ENCODE measurements at regions not wholly inside any gene's neighbourhood (a gene's known extent, or its start where the extent isn't known, plus 50 kb on each side); places are given as distances from the start of the nearest gene placed in this dataset.

DNA sequence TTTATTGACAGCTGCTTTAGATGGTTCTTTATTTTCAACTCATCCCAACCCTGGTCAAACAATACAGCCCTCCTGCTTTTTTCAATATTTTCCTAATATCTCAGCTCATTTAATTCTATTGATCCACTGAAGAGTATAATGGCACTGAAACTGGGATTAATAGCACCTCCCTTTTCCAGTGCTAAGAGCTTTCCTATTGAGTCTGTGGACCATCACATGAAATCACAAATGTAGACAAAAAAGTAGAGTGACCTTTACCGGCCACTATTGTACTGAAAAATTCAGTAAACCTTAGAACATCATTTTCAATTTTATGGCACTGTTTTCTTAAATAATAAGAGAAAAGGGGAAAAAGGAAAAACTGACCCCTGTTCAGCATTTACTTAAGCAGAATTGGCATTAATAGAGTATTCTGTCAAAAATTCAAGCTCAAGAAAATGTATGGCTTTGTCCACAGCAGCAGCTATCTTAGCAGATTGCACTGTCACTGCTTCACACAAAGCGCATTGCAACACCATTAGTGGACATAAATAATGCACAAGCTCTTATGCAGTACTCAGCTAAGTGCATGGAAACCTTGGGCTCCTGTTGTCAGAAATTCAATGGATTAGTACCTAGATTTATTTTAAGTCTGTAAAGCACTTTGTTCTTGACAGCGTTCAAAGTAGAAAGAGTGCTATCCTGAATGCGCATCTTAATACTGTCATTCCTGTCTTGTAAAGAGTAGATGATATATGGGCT, 851.0 kb upstream of the KLHL1 start:
- TF ChIP-seq ZC3H10 (CRISPR knock-in tag; IDR thresholded peaks at IDR 0.05) = no peak
- TF ChIP-seq SNAI2 (CRISPR knock-in tag; IDR thresholded peaks at IDR 0.05) = no peak
- no peak for TF ChIP-seq ZFP3 (CRISPR knock-in tag; IDR thresholded peaks at IDR 0.05)
- TF ChIP-seq TCF4 (CRISPR knock-in tag; IDR thresholded peaks at IDR 0.05; ENCODE audit: borderline replicate concordance) = no peak
- no peak for TF ChIP-seq PPARA (CRISPR knock-in tag; IDR thresholded peaks at IDR 0.05; ENCODE audit: borderline replicate concordance)
- TF ChIP-seq ZNF70 (CRISPR knock-in tag; IDR thresholded peaks at IDR 0.05) = no peak
- TF ChIP-seq OSR1 (CRISPR knock-in tag; IDR thresholded peaks at IDR 0.05) = no peak
- TF ChIP-seq, protein P1, sequence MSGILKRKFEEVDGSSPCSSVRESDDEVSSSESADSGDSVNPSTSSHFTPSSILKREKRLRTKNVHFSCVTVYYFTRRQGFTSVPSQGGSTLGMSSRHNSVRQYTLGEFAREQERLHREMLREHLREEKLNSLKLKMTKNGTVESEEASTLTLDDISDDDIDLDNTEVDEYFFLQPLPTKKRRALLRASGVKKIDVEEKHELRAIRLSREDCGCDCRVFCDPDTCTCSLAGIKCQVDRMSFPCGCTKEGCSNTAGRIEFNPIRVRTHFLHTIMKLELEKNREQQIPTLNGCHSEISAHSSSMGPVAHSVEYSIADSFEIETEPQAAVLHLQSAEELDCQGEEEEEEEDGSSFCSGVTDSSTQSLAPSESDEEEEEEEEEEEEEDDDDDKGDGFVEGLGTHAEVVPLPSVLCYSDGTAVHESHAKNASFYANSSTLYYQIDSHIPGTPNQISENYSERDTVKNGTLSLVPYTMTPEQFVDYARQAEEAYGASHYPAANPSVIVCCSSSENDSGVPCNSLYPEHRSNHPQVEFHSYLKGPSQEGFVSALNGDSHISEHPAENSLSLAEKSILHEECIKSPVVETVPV (CRISPR knock-in tag; IDR thresholded peaks at IDR 0.05) = no peak
- TF ChIP-seq GLIS3 (CRISPR knock-in tag; IDR thresholded peaks at IDR 0.05) = no peak
- no peak for TF ChIP-seq POU6F1 (CRISPR knock-in tag; IDR thresholded peaks at IDR 0.05; ENCODE audit: borderline replicate concordance, low read depth)
- no peak for TF ChIP-seq ZNF565 (CRISPR knock-in tag; conservative IDR thresholded peaks at IDR 0.05; ENCODE audit: low read depth)
- no peak for TF ChIP-seq CREB5 (CRISPR knock-in tag; IDR thresholded peaks at IDR 0.05; ENCODE audit: low read depth)
- no peak for TF ChIP-seq PATZ1 (CRISPR knock-in tag; IDR thresholded peaks at IDR 0.05; ENCODE audit: borderline replicate concordance)
- no peak for TF ChIP-seq RARB (CRISPR knock-in tag; IDR thresholded peaks at IDR 0.05)
- no peak for TF ChIP-seq ESRRG (CRISPR knock-in tag; IDR thresholded peaks at IDR 0.05)

DNA sequence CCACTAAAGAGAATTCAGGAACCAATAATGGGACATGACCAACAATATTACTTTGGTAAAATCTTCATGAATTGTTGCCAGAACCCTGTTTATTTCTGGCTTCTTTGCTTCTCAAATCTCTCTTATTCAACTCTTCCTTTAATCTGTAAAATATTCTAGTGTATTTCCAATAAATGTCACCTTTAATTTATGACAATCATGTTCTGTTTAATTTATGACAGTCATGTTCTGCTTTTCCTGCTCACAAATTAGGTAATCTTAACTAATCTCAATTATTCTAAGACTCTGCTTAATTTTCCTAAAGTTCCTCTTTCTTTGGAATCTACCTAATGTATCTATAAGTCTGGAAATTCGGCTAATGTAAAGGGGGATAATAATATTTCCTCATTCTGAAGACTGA, 847.6 kb upstream of the KLHL1 start:
- ATAC-seq = no peak
- TF ChIP-seq PATZ1 (CRISPR knock-in tag; IDR thresholded peaks at IDR 0.05; ENCODE audit: borderline replicate concordance) (no peak), BACH2 (CRISPR knock-in tag; IDR thresholded peaks at IDR 0.05; ENCODE audit: borderline replicate concordance) (no peak), TCF4 (CRISPR knock-in tag; IDR thresholded peaks at IDR 0.05; ENCODE audit: borderline replicate concordance) (no peak), ZFP30 (CRISPR knock-in tag; IDR thresholded peaks at IDR 0.05) (no peak), ZC3H10 (CRISPR knock-in tag; IDR thresholded peaks at IDR 0.05) (no peak), CREB5 (CRISPR knock-in tag; IDR thresholded peaks at IDR 0.05; ENCODE audit: low read depth) (no peak), ISL1 (CRISPR knock-in tag; IDR thresholded peaks at IDR 0.05) (no peak), ESRRG (CRISPR knock-in tag; IDR thresholded peaks at IDR 0.05) (no peak), ARNTL (CRISPR knock-in tag; IDR thresholded peaks at IDR 0.05; ENCODE audit: borderline replicate concordance, low read depth) (no peak), OSR1 (CRISPR knock-in tag; IDR thresholded peaks at IDR 0.05) (no peak)

More for the DNA sequence above, 851.0 kb upstream of the KLHL1 start:
- ATAC-seq = no peak

DNA sequence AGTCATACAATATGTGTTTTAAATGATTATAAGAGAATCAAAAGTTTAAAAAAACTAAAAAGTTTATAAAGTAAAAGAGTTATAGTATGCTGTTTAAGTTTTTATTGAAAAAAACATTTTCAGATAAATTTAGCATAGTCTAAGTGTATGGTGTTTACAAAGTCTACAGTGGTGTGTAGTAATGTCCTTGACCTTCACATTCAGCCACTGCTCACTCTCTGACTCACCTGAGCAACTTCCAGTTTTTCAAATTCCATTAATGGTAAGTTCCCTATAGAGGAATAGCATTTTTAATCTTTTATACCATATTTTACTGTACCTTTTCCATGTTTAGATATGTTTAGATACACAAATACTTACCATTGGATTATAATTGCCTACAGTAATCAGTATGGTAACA, 842.4 kb upstream of the KLHL1 start:
- ATAC-seq = no peak
- no peak for TF ChIP-seq BACH2 (CRISPR knock-in tag; IDR thresholded peaks at IDR 0.05; ENCODE audit: borderline replicate concordance)
- TF ChIP-seq, protein P1 (CRISPR knock-in tag; IDR thresholded peaks at IDR 0.05) = no peak
- no peak for TF ChIP-seq ZC3H10 (CRISPR knock-in tag; IDR thresholded peaks at IDR 0.05)
- TF ChIP-seq ZFP30 (CRISPR knock-in tag; IDR thresholded peaks at IDR 0.05) = no peak
- no peak for TF ChIP-seq ZNF565 (CRISPR knock-in tag; conservative IDR thresholded peaks at IDR 0.05; ENCODE audit: low read depth)
- no peak for TF ChIP-seq ARNTL (CRISPR knock-in tag; IDR thresholded peaks at IDR 0.05; ENCODE audit: borderline replicate concordance, low read depth)
- no peak for TF ChIP-seq TCF4 (CRISPR knock-in tag; IDR thresholded peaks at IDR 0.05; ENCODE audit: borderline replicate concordance)
- TF ChIP-seq ISL1 (CRISPR knock-in tag; IDR thresholded peaks at IDR 0.05) = no peak
- TF ChIP-seq RARB (CRISPR knock-in tag; IDR thresholded peaks at IDR 0.05) = no peak
- no peak for TF ChIP-seq ZNF8 (CRISPR knock-in tag; IDR thresholded peaks at IDR 0.05)
- TF ChIP-seq CSDC2 (CRISPR knock-in tag; IDR thresholded peaks at IDR 0.05) = no peak
- no peak for TF ChIP-seq POU6F1 (CRISPR knock-in tag; IDR thresholded peaks at IDR 0.05; ENCODE audit: borderline replicate concordance, low read depth)
- TF ChIP-seq PPARA (CRISPR knock-in tag; IDR thresholded peaks at IDR 0.05; ENCODE audit: borderline replicate concordance) = no peak

Data from SK-N-SH treated with all-trans-retinoic acid at 6 μM for 48 hours (cell line).